K562 (cell line): ENCODE measurements at regions not wholly inside any gene's neighbourhood (a gene's known extent, or its start where the extent isn't known, plus 50 kb on each side); places are given as distances from the start of the nearest gene placed in this dataset.

Experiments
- ATAC-seq: fragments of 200-7000 bp; cut with Tn5 transposase; 3 replicates; pipeline ENCODE4 v1.9.1; 2020; ENCODE audit warnings: moderate library complexity
- BruUV-seq: library from RNA; stranded (reverse); fragments of 400-500 nt; replicated peaks from 2 replicates; lab custom pipeline; 2021; lab: Mats Ljungman, UMichigan
- CTCF ChIA-PET: fragments of 300-600 bp; formaldehyde crosslinking; extraction: SDS; loops from one replicate; lab custom pipeline; 2021; ENCODE audit warnings: low intra/inter-chr PET ratio; lab: Yijun Ruan, JAX
- POLR2A ChIA-PET: fragments of 300-600, 350-650 bp; sonication (Branson Sonifier 250); formaldehyde crosslinking; extraction: SDS; loops from one replicate; lab custom pipeline; 2021; ENCODE audit warnings: antibody characterized with exemption, inconsistent platforms; lab: Yijun Ruan, JAX
- DNase-seq, 4 experiments: peaks; one replicate each; pipeline versions ENCODE4 v3.0.0 to v3.0.0-alpha.2; 2011 to 2018; ENCODE audit warnings: low spot score in 3 of 4, mixed read lengths in 3 of 4; ENCODE audit errors: extremely low read depth in 1 of 4
- FAIRE-seq: peaks from 2 replicates; lab custom pipeline; 2011; peaks lifted over from hg19 to GRCh38; lab: Jason Lieb, UNC
- H2AFZ ChIP-seq: 2 replicates; pipeline ENCODE4 v1.6.0; 2011; ENCODE audit warnings: low read depth, low read length, control low read depth, inconsistent platforms
- H3K27ac ChIP-seq: fragments of 200-600 bp; 3 replicates; pipeline ENCODE4 v1.8.0; 2011; ENCODE audit warnings: low read depth, mild to moderate bottlenecking, control low read depth, inconsistent platforms, low read length, moderate library complexity, mixed read lengths; ENCODE audit errors: extremely low read depth
- H3K27me3 ChIP-seq, 2 experiments: fragments of 300-600 bp in 1 of 2; 2 replicates in 1 of 2; 3 replicates in 1 of 2; pipeline versions ENCODE4 v1.6.0 to v1.8.0; 2011; ENCODE audit warnings: inconsistent platforms in 2 of 2, low read length in 2 of 2, mild to moderate bottlenecking in 1 of 2, mixed read lengths in 1 of 2, moderate library complexity in 1 of 2; ENCODE audit not compliant: control insufficient read depth in 2 of 2, insufficient read depth in 2 of 2
- H3K36me3 ChIP-seq: fragments of 300-600 bp; 3 replicates; pipeline ENCODE4 v1.8.0; 2011; ENCODE audit warnings: mild to moderate bottlenecking, low read length, inconsistent platforms; ENCODE audit not compliant: control insufficient read depth, insufficient read depth
- H3K4me1 ChIP-seq, 2 experiments: fragments of 200-600 bp in 1 of 2; replicated peaks in 1 of 2; 2 replicates in 1 of 2; 3 replicates in 1 of 2; pipeline versions ENCODE4 v1.5.1 to v1.8.0; 2011; ENCODE audit warnings: inconsistent platforms in 2 of 2, low read length in 2 of 2, mild to moderate bottlenecking in 1 of 2, mixed read lengths in 1 of 2, moderate library complexity in 1 of 2; ENCODE audit not compliant: control insufficient read depth in 2 of 2, insufficient read depth in 2 of 2
- H3K4me2 ChIP-seq: 2 replicates; pipeline ENCODE4 v1.6.1; 2011; ENCODE audit warnings: low read length, control low read depth, inconsistent platforms, mixed read lengths; ENCODE audit not compliant: insufficient read depth
- H3K4me3 ChIP-seq: fragments of 200-600 bp; sonication (generic), shearing (Covaris generic); 2 replicates; pipeline ENCODE4 v1.5.1; 2016; ENCODE audit warnings: control low read depth, inconsistent platforms
- H3K79me2 ChIP-seq: fragments of 200-600 bp; 3 replicates; pipeline ENCODE4 v1.8.0; 2011; ENCODE audit warnings: low read length, inconsistent platforms; ENCODE audit not compliant: control insufficient read depth, insufficient read depth
- H3K9ac ChIP-seq, 2 experiments: 2 replicates each; pipeline versions ENCODE4 v1.6.0 to v1.6.1; 2011; ENCODE audit warnings: low read depth in 2 of 2, low read length in 2 of 2, control low read depth in 1 of 2, inconsistent platforms in 1 of 2, mild to moderate bottlenecking in 1 of 2, mixed read lengths in 1 of 2; ENCODE audit not compliant: insufficient read depth in 1 of 2
- H3K9me1 ChIP-seq: one replicate; pipeline ENCODE4 v1.6.0; 2011; ENCODE audit warnings: inconsistent platforms, mild to moderate bottlenecking, low read length, moderate library complexity; ENCODE audit not compliant: control insufficient read depth, insufficient read depth
- H3K9me3 ChIP-seq: replicated peaks from 2 replicates; pipeline ENCODE4 v1.5.1; 2011; ENCODE audit warnings: low read depth, low read length, inconsistent platforms; ENCODE audit not compliant: control insufficient read depth, insufficient read depth
- H4K20me1 ChIP-seq: replicated peaks from 2 replicates; pipeline ENCODE4 v1.6.1; 2011; ENCODE audit warnings: low read length, inconsistent platforms, mixed read lengths; ENCODE audit not compliant: control insufficient read depth, insufficient read depth
- BRD9 ChIP-seq: fragments of 450-650 bp; IDR thresholded peaks from 2 replicates; pipeline ENCODE4 v1.6.1; 2018; ENCODE audit warnings: low read depth; ENCODE audit not compliant: partially characterized antibody
- BRF1 ChIP-seq: IDR thresholded peaks from 3 replicates; pipeline ENCODE4 v1.6.1; 2011; ENCODE audit warnings: borderline replicate concordance, mild to moderate bottlenecking; ENCODE audit not compliant: insufficient read length; ENCODE audit errors: extremely low read depth
- EHMT2 ChIP-seq: fragments of 450-650 bp; IDR thresholded peaks from 2 replicates; pipeline ENCODE4 v1.6.1; 2018; ENCODE audit warnings: antibody characterized with exemption
- ETV1 ChIP-seq: fragments of 450-650 bp; conservative IDR thresholded peaks from 2 replicates; pipeline ENCODE4 v1.6.1; 2016; ENCODE audit warnings: missing genetic modification characterization, control low read depth, low read depth, missing compliant biosample characterization
- KDM4B ChIP-seq, 2 experiments: fragments of 450-650 bp in 1 of 2; sonication (generic) in 1 of 2; IDR thresholded peaks; 2 replicates each; pipeline ENCODE4 v1.6.1; 2016 to 2017; ENCODE audit warnings: borderline replicate concordance in 2 of 2, antibody characterized with exemption in 1 of 2, low read depth in 1 of 2, mild to moderate bottlenecking in 1 of 2
- POLR2A ChIP-seq: fragments of 450-650 bp; conservative IDR thresholded peaks from 2 replicates; pipeline ENCODE4 v1.6.1; 2016
- SAP30 ChIP-seq: fragments of 200-600 bp; sonication (generic); IDR thresholded peaks from 2 replicates; pipeline ENCODE4 v1.6.1; 2012; ENCODE audit warnings: borderline replicate concordance, low read depth, mild to moderate bottlenecking, moderate library complexity, low read length, control low read depth, inconsistent platforms; ENCODE audit not compliant: insufficient read depth, poor library complexity, severe bottlenecking
- SIX5 ChIP-seq, 2 experiments: IDR thresholded peaks; 2 replicates each; pipeline ENCODE4 v1.6.1; 2011; ENCODE audit warnings: low read length in 2 of 2, borderline replicate concordance in 1 of 2, low read depth in 1 of 2, mild to moderate bottlenecking in 1 of 2, moderate library complexity in 1 of 2; ENCODE audit not compliant: insufficient read depth in 1 of 2
- SRSF9 ChIP-seq: fragments of 200-400 bp; formaldehyde crosslinking; IDR thresholded peaks from 2 replicates; pipeline ENCODE4 v1.6.1; 2017; ENCODE audit warnings: low read depth, low read length, borderline replicate concordance
- TAF9B ChIP-seq: fragments of 450-650 bp; IDR thresholded peaks from 2 replicates; pipeline ENCODE4 v1.6.1; 2018; ENCODE audit warnings: mild to moderate bottlenecking; ENCODE audit not compliant: partially characterized antibody
- TBL1XR1 ChIP-seq, 2 experiments: IDR thresholded peaks; 2 replicates each; pipeline ENCODE4 v1.6.1; 2012; ENCODE audit warnings: improper control_type of control experiment in 2 of 2, low read length in 2 of 2, mild to moderate bottlenecking in 1 of 2
- XRCC4 ChIP-seq: IDR thresholded peaks from one replicate; pipeline ENCODE4 v1.6.1; 2011; ENCODE audit not compliant: insufficient read depth, insufficient read length; ENCODE audit errors: extremely low read depth
- ZBED1 ChIP-seq: IDR thresholded peaks from 2 replicates; pipeline ENCODE4 v1.6.1; 2014
- WGBS: fragments of 100-300 bp; shearing (Covaris generic); methylation state at CpG from one replicate; pipeline ENCODE4 v1.1.6; 2016; ENCODE audit warnings: low coverage, mixed read lengths; ENCODE audit not compliant: insufficient coverage; ENCODE audit errors: missing lambda C conversion rate; 5-methylcytosine and 5-hydroxymethylcytosine counted together
- in situ Hi-C: fragments of 300-500 bp; cut with MboI; formaldehyde crosslinking; loops from 4 replicates; pipeline ENCODE4 v1.15.0; 2018; ENCODE audit warnings: inconsistent platforms, mixed read lengths
- intact Hi-C: fragments of 100-400 bp; cut with micrococcal nuclease; formaldehyde crosslinking; loops from 2 replicates; pipeline ENCODE4 v1.14.2; 2022

DNA sequence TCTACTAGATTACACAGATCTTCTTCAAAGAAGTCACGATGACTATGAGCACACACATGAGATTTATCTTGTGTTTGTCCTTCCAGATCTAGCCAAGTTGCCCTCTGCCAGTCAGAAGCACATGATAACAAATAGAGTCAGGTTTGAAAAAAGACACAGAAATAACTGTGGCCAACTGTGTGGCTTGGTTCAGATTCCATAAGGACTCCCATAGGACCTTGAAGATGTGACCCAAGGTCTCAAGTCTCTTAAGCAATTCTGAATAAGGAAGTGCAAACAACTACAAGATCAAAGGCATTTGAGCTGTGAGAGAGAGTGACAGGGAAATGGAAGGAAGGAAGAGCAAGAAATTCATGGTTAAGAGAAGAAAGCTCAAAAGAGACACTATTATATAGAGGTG lies 194.0 kb downstream of the PLPP3 start:
- no peaks in the 10 kb centered on the region for H3K36me3 ChIP-seq
- no peaks in the 10 kb centered on the region for H4K20me1 ChIP-seq
- intact Hi-C loops = no loop called here
- no peaks in the 10 kb centered on the region for H3K4me1 ChIP-seq
- BruUV-seq = no TSS peak
- 0% methylated on average over 1 of the region's 1 CpG for WGBS
- DNase-seq (no peak), FAIRE-seq (no peak)
- POLR2A ChIA-PET = interaction anchor here (0.5 kb wide), 1 partner anchor 36 kb away, joined by 3 read pairs; no protein-coding TSS in a partner anchor
- H2AFZ ChIP-seq = no peak overlapping the region
- H3K27ac ChIP-seq = no peak overlapping the region
- H3K9me1 ChIP-seq = no peaks in the 10 kb centered on the region
- no peak overlapping the region for H3K4me2 ChIP-seq
- TF ChIP-seq KDM4B (IDR thresholded peaks at IDR 0.05; ENCODE audit: borderline replicate concordance in 2 of 2, low read depth in 1 of 2) = no peak
- TF ChIP-seq TAF9B = no peak
- no peak for TF ChIP-seq XRCC4
- TF ChIP-seq ZBED1 = no peak
- no peak for TF ChIP-seq BRF1
- no peak for TF ChIP-seq ETV1
- TF ChIP-seq EHMT2 = no peak
- TF ChIP-seq TBL1XR1 (IDR thresholded peaks at IDR 0.05; ENCODE audit: low read length in 2 of 2) = no peak
- TF ChIP-seq POLR2A = no peak
- TF ChIP-seq SIX5 (IDR thresholded peaks at IDR 0.05; ENCODE audit: borderline replicate concordance in 1 of 2, insufficient read depth in 1 of 2, low read depth in 1 of 2, low read length in 2 of 2) = no peak
- TF ChIP-seq SRSF9 = no peak
- TF ChIP-seq SAP30 = no peak
- TF ChIP-seq BRD9 = no peak
- TF ChIP-seq, all 486 proteins: peak for 0
- no peaks in the 10 kb centered on the region; a peak in 1 of 5 replicates for H3K27me3 ChIP-seq
- no peak overlapping the region for H3K4me3 ChIP-seq
- in situ Hi-C loops = no loop called here
- CTCF ChIA-PET = no interaction called here
- no peak for ATAC-seq
- no peaks in the 10 kb centered on the region for H3K9me3 ChIP-seq
- H3K79me2 ChIP-seq = no peaks in the 10 kb centered on the region
- no peak overlapping the region for H3K9ac ChIP-seq
